ENCODE measurements at regions not wholly inside any gene's neighbourhood (a gene's known extent, or its start where the extent isn't known, plus 50 kb on each side); places are given as distances from the start of the nearest gene placed in this dataset.

GRCh38 chr1:4324525-4324924 lies 329.9 kb upstream of the AJAP1 start:
- TF ChIP-seq POLR2A (IDR thresholded peaks at IDR 0.05; ENCODE audit: low read length) (no peak), GATA1 (IDR thresholded peaks at IDR 0.05; ENCODE audit: low read depth, low read length) (no peak)

All from erythroblast (primary cell).